HG03442 (cell line): ENCODE measurements at regions not wholly inside any gene's neighbourhood (a gene's known extent, or its start where the extent isn't known, plus 50 kb on each side); places are given as distances from the start of the nearest gene placed in this dataset.
"Not testable (repeated sequence)": the region's sequence is repeated elsewhere in the genome, so short reads cannot be mapped to it uniquely, and the experiment has no call there.

Source experiments
- ATAC-seq: cut with Tn5 transposase; IDR thresholded peaks from one replicate; pipeline ENCODE4 v1.9.1; 2021; ENCODE audit warnings: mild to moderate bottlenecking, moderate library complexity; ENCODE audit not compliant: unreplicated experiment

- ATAC-seq, result peak; percentile 56
These were observed 260.9 kb downstream of the RAD51AP2 start for GRCh38 chr2:17257189-17257909.

- no peak for ATAC-seq
These were observed 263.2 kb downstream of the RAD51AP2 start for GRCh38 chr2:17255071-17255470.

- no peak for ATAC-seq
These were observed 263.8 kb downstream of the RAD51AP2 start for GRCh38 chr2:17254421-17254820.

GRCh38 chr2:17252258-17252657, 266.0 kb downstream of the RAD51AP2 start:
- ATAC-seq, result no peak

- no peak for ATAC-seq
These were observed 267.1 kb downstream of the RAD51AP2 start for GRCh38 chr2:17251171-17251570.

GRCh38 chr2:17249249-17249648, 269.0 kb downstream of the RAD51AP2 start:
- no peak for ATAC-seq

GRCh38 chr2:17245906-17246305, 272.3 kb downstream of the RAD51AP2 start:
- no peak for ATAC-seq

GRCh38 chr2:17242813-17243485, 275.3 kb downstream of the RAD51AP2 start:
- no peak for ATAC-seq

- no peak for ATAC-seq
These were observed 278.7 kb downstream of the RAD51AP2 start for GRCh38 chr2:17239550-17239949.

- no peak for ATAC-seq
These were observed 283.1 kb downstream of the RAD51AP2 start for GRCh38 chr2:17235167-17235566.

GRCh38 chr2:17232776-17233556, 285.3 kb downstream of the RAD51AP2 start:
- ATAC-seq, result no peak

- ATAC-seq, result no peak
These were observed 286.8 kb downstream of the RAD51AP2 start for GRCh38 chr2:17231394-17231965.

- ATAC-seq, result no peak
These were observed 288.8 kb downstream of the RAD51AP2 start for GRCh38 chr2:17229414-17229813.

- ATAC-seq, result no peak
These were observed 289.8 kb downstream of the RAD51AP2 start for GRCh38 chr2:17228461-17228860.

- ATAC-seq, result no peak
These were observed 290.4 kb downstream of the RAD51AP2 start for GRCh38 chr2:17227856-17228255.

GRCh38 chr2:17226941-17227490, 291.2 kb downstream of the RAD51AP2 start:
- ATAC-seq, result no peak

- no peak for ATAC-seq
These were observed 295.0 kb downstream of the RAD51AP2 start for GRCh38 chr2:17223211-17223610.

- ATAC-seq, result no peak
These were observed 309.7 kb downstream of the RAD51AP2 start for GRCh38 chr2:17208511-17208910.

GRCh38 chr2:17206771-17207170, 311.5 kb downstream of the RAD51AP2 start:
- no peak for ATAC-seq

- not testable (repeated sequence) for ATAC-seq
These were observed 314.0 kb downstream of the RAD51AP2 start for GRCh38 chr2:17204214-17204613.

GRCh38 chr2:17202628-17203027, 315.6 kb downstream of the RAD51AP2 start:
- peak; percentile 87 for ATAC-seq
